A673 (cell line): ENCODE measurements at regions not wholly inside any gene's neighbourhood (a gene's known extent, or its start where the extent isn't known, plus 50 kb on each side); places are given as distances from the start of the nearest gene placed in this dataset.

Experiments
- BruUV-seq: library from RNA; stranded (reverse); fragments of 400-500 nt; replicated peaks from 2 replicates; lab custom pipeline; 2021; lab: Mats Ljungman, UMichigan
- CTCF ChIA-PET: fragments of 300-600 bp; sonication (Branson Sonifier 250); formaldehyde crosslinking; loops from one replicate; lab custom pipeline; 2022; ENCODE audit warnings: antibody characterized with exemption; lab: Charles Lee
- POLR2A ChIA-PET: fragments of 300-600 bp; sonication (Branson Sonifier 250); formaldehyde crosslinking; loops from one replicate; lab custom pipeline; 2022; ENCODE audit warnings: antibody characterized with exemption; ENCODE audit not compliant: low non-redundant PET; lab: Charles Lee
- DNase-seq: peaks from one replicate; pipeline ENCODE4 v3.0.0-alpha.2; 2015; ENCODE audit warnings: low spot score
- H3K27ac ChIP-seq: fragments of 200-600 bp; sonication (generic); 2 replicates; pipeline ENCODE4 v1.5.1; 2016; ENCODE audit warnings: mixed run types, low read depth, mild to moderate bottlenecking, mixed read lengths, antibody characterized with exemption, low read length; ENCODE audit not compliant: poor library complexity, severe bottlenecking
- H3K27me3 ChIP-seq: fragments of 200-600 bp; sonication (generic); replicated peaks from 2 replicates; pipeline ENCODE4 v1.6.1; 2017; ENCODE audit warnings: mixed run types, low read depth, mild to moderate bottlenecking, mixed read lengths, antibody characterized with exemption, low read length; ENCODE audit not compliant: insufficient read depth, poor library complexity
- H3K36me3 ChIP-seq: fragments of 200-600 bp; sonication (generic); 2 replicates; pipeline ENCODE4 v1.6.1; 2016; ENCODE audit warnings: mixed run types, mild to moderate bottlenecking, mixed read lengths, antibody characterized with exemption, low read length; ENCODE audit not compliant: insufficient read depth, poor library complexity, severe bottlenecking
- H3K4me1 ChIP-seq: fragments of 200-600 bp; sonication (generic); 2 replicates; pipeline ENCODE4 v1.6.1; 2017; ENCODE audit warnings: mixed run types, mild to moderate bottlenecking, mixed read lengths, antibody characterized with exemption, low read length; ENCODE audit not compliant: insufficient read depth, poor library complexity, severe bottlenecking
- H3K4me3 ChIP-seq: fragments of 200-600 bp; sonication (generic); 2 replicates; pipeline ENCODE4 v1.5.1; 2016; ENCODE audit warnings: low read depth, mixed run types, mild to moderate bottlenecking, mixed read lengths, low read length; ENCODE audit not compliant: poor library complexity, severe bottlenecking
- H3K9me3 ChIP-seq: fragments of 200-600 bp; sonication (generic); 2 replicates; pipeline ENCODE4 v1.6.1; 2016; ENCODE audit warnings: mixed run types, low read depth, mild to moderate bottlenecking, mixed read lengths, antibody characterized with exemption, low read length; ENCODE audit not compliant: poor library complexity, severe bottlenecking
- CTCF ChIP-seq: fragments of 300-800, 200-600 bp; sonication (generic); conservative IDR thresholded peaks from 2 replicates; pipeline ENCODE4 v1.5.1; 2017; ENCODE audit warnings: low read depth, mild to moderate bottlenecking, antibody characterized with exemption, low read length, moderate library complexity, mixed read lengths
- EZH2 ChIP-seq: fragments of 200-600 bp; sonication (generic); IDR thresholded peaks from 2 replicates; pipeline ENCODE4 v1.6.1; 2017; ENCODE audit warnings: borderline replicate concordance, low read depth, mild to moderate bottlenecking, mixed read lengths, antibody characterized with exemption, low read length; ENCODE audit not compliant: poor library complexity, severe bottlenecking
- intact Hi-C: fragments of 100-400 bp; cut with micrococcal nuclease; formaldehyde crosslinking; loops from one replicate; pipeline ENCODE4 v1.10.0; 2022; ENCODE audit not compliant: unreplicated experiment

- POLR2A ChIA-PET: interaction anchor here (0.5 kb wide), 1 partner anchor 458 kb away, joined by 6 read pairs; the partner anchor contains the start of gene HLX
- CTCF ChIA-PET: no interaction called here
- no peaks in the 10 kb centered on the region for H3K9me3 ChIP-seq
- H3K27ac ChIP-seq: no peak overlapping the region
- no peaks in the 10 kb centered on the region for H3K27me3 ChIP-seq
- no peak for TF ChIP-seq CTCF
- no peak for TF ChIP-seq EZH2
- no peak overlapping the region for H3K4me3 ChIP-seq
- no peaks in the 10 kb centered on the region for H3K36me3 ChIP-seq
- no peaks in the 10 kb centered on the region for H3K4me1 ChIP-seq
- BruUV-seq: no TSS peak
- no peak for DNase-seq
- intact Hi-C loops: no loop called here
Observed at GRCh38 chr1:221337106-221337505, 404.8 kb downstream of the DUSP10 start.

- no TSS peak for BruUV-seq
- CTCF ChIA-PET: no interaction called here
- no peak for DNase-seq
Observed at GRCh38 chr1:221343136-221343535, 398.8 kb downstream of the DUSP10 start.

GRCh38 chr1:221343607-221344006, 398.3 kb downstream of the DUSP10 start:
- no peaks in the 10 kb centered on the region for H3K4me1 ChIP-seq
- TF ChIP-seq EZH2: no peak
- no peaks in the 10 kb centered on the region for H3K9me3 ChIP-seq
- BruUV-seq: no TSS peak
- H3K27ac ChIP-seq: no peak overlapping the region
- POLR2A ChIA-PET: no interaction called here
- H3K36me3 ChIP-seq: no peaks in the 10 kb centered on the region
- no peak for DNase-seq
- intact Hi-C loops: no loop called here
- H3K27me3 ChIP-seq: no peaks in the 10 kb centered on the region
- CTCF ChIA-PET: no interaction called here
- H3K4me3 ChIP-seq: no peak overlapping the region

More at GRCh38 chr1:221343136-221343535, 398.8 kb downstream of the DUSP10 start:
- Histone ChIP-seq H3K27ac (no peak overlapping the region), H3K36me3 (no peaks in the 10 kb centered on the region), H3K4me3 (no peak overlapping the region), H3K9me3 (no peaks in the 10 kb centered on the region), H3K4me1 (no peaks in the 10 kb centered on the region), H3K27me3 (no peaks in the 10 kb centered on the region)
- intact Hi-C loops: no loop called here
- POLR2A ChIA-PET: no interaction called here
- no peak for TF ChIP-seq CTCF
- TF ChIP-seq EZH2: no peak

GRCh38 chr1:221344693-221345092, 397.2 kb downstream of the DUSP10 start:
- CTCF ChIA-PET: no interaction called here
- BruUV-seq: no TSS peak
- DNase-seq: no peak

More at GRCh38 chr1:221344693-221345092, 397.2 kb downstream of the DUSP10 start:
- no peak overlapping the region for H3K27ac ChIP-seq
- intact Hi-C loops: no loop called here
- H3K4me1 ChIP-seq: no peaks in the 10 kb centered on the region
- no peak for TF ChIP-seq CTCF
- no peak for TF ChIP-seq EZH2
- no peaks in the 10 kb centered on the region for H3K36me3 ChIP-seq
- H3K9me3 ChIP-seq: no peaks in the 10 kb centered on the region
- no peaks in the 10 kb centered on the region for H3K27me3 ChIP-seq
- POLR2A ChIA-PET: no interaction called here
- no peak overlapping the region for H3K4me3 ChIP-seq
